Embryonic facial prominence (tissue), 1 donor: ENCODE measurements at regions not wholly inside any gene's neighbourhood (a gene's known extent, or its start where the extent isn't known, plus 50 kb on each side); places are given as distances from the start of the nearest gene placed in this dataset.

Source experiments
- DNase-seq: peaks from one replicate; pipeline ENCODE4 v3.0.0-alpha.2; 2016; ENCODE audit errors: extremely low spot score

DNA sequence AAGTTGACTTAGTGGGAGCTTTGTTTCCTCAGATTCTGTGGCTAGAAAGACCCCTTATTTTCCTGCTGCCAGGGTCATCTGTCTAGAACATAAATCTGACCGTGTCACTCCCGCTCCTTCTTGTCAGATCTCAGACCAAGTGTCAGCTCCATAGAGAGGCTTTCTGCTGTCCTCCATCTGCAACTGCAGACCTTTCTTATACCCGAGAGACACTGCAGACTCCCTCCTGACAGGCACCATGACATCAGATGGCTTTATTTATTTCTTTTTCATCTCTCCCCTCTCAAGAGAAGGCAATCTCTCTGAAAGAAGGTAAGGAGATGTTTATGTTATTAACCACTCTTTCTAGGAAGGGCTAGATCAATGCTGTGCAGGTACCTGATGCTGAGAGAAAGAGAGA lies 726.5 kb downstream of the UQCRFS1 start:
- no peak for DNase-seq

DNA sequence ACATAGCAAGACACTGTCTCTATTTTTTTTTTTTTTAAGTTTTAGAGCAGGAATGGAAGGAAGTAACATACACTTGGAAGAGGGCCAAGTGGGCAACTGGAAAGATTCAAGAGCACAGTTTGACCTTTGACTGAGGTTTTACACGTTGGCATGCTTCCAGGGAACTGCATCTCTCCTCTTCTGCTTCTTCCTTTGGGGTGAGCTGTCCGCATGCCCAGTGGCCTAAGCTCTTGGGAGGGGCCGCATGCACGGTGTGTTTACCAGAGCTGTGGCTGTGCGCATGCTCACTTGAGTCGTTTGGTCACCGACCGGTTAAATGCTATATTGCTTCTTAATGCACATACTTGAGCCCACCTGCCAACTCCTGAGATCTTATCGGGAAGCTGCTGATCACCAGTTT lies 727.7 kb downstream of the UQCRFS1 start:
- no peak for DNase-seq

DNA sequence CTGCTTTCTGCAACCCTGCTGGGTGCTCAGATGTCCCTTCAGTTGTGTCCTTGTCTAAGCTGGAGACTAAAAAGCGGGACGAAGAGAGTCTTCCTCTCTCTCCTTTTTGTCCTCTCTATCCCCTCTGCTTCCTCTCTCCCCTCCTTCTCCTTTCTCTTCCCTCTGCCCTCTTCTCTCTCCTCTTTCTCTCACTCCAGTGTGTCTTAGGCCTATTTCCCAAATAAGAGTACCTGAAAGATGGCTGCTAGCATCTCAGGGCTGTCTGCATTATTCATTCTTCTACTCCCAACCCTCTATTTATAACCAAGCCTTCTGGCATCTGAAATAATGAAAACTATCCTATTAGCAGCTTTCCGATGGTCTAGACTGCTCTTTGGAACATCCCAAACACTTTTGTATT lies 729.8 kb downstream of the UQCRFS1 start:
- DNase-seq, result no peak

DNA sequence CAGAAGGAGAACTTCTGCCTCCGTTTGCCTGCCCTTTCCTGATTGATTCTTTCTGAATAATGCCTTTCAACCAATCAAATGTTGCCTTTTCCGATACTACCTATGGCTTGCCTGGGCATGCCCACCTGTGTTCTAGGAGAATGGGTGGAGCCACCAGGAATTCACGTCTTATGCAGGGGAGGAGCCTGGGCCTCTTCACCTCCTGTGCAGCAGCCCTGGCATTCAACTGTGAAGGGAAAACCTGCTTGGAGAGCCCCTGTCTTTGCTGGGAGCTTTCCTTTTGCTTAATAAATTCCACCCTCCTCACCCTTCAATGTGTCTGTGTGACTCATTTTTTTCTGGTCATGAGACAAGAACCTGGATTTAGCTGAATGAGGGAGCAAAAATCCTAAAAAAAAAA lies 730.7 kb downstream of the UQCRFS1 start:
- no peak for DNase-seq

DNA sequence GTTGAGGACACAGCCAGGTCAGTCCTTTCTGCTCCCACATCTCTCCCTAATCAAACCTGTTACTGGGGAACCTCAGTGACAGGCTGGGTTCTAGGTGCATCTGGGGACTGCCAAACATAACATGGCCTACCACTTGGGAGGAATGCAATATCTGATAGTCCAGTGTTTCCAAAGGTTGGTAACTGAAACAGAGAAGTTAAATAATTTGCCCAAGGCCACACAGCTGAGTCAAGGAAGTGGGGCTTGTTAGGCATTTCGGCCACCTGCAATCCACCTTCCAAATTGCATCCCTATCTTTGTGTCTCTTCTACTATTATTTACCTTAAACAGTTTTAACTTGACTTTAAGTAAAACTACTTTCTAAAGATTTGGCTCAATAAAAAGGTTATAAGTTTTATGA lies 731.3 kb downstream of the UQCRFS1 start:
- no peak for DNase-seq

DNA sequence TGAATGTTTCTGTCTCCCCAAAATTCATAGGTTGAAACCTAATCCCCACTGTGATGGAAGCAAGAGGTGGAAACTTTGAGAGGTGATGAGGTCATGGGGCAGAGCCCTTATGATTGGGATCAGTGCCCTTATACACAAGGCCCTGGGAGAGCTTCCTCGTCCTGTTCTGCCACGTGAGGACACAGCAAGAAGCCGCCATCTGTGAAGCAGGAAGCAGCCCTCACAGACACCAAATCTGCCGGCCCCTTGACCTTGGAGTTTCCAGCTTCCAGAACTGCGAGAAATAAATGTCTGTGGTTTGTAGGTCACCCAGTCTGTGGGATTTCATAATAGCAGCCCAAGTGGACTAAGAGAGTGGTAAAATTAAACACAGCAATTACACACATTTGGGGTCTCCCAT lies 737.4 kb downstream of the UQCRFS1 start:
- no peak for DNase-seq

DNA sequence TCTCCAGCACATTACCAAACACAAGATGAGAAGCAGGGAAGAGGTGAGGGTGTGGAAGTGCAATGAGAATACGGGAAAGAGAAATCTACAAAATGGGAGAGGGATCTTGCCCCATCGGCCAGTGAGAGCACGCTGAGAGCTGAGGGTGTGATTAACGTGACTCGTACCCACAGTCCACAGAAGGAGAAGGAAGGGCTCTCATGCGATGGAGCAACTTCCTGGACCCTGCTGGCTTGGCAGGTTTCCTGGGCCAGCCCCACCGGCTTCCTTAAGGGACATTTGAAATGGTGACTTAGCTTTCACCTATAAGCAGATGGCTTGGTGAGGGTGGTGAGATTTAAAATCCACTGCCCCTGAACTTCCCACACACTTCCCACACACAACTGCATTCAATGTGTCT lies 740.1 kb downstream of the UQCRFS1 start:
- no peak for DNase-seq

DNA sequence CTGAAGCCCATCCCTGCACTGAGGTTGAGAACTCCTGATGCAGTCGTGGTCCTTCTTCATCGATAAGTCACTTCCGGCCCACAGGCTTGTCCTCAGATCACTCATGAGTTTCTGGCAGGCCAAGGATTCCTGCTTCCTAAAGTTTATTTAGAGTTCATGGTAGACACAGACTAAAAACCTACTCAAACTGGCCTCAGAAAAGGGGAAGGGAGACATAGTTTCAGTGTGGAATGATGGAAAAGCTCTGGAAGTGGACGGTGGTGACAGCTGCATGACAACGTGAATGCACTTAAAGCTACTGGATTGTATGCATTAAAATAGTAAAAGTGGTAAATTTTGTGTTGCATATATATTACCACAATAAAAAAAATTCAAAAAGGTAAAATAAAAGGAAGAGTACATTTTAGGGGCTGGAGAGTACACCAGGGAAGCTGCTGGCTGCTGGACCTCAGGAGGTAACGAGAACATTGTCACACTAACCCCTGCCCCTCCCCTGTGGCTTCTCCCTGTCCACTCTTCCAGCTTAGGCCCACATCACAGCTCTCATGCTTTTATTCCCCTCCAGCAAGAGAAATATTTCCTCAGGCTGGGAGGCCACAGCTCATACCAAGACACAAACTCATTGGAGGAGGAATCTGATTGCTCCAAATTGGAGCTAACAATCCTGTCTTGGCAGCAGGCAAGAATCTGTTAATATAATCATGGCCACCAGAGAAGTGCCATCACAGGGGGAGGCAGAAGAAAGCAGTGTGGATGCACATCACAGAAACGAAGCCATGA lies 741.0 kb downstream of the UQCRFS1 start:
- DNase-seq, result no peak

DNA sequence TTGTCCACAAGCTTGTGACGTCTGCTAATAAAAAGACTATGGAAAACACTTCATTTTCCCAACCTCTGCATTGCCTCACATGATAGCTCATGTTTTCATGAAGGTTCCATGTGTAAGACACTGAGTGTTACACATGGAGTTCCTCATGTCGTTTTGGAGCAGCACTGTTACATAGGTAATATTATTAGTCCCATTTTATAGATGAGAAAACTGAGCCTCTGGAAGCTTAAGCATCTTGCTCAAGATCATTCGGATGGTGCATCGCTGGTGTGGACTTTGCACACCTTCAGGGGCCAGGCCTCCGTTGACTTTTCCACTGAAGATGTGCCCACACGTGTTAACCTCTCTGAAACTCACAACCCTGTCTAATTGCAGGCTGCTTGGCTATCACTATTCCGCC lies 743.4 kb downstream of the UQCRFS1 start:
- DNase-seq, result no peak

DNA sequence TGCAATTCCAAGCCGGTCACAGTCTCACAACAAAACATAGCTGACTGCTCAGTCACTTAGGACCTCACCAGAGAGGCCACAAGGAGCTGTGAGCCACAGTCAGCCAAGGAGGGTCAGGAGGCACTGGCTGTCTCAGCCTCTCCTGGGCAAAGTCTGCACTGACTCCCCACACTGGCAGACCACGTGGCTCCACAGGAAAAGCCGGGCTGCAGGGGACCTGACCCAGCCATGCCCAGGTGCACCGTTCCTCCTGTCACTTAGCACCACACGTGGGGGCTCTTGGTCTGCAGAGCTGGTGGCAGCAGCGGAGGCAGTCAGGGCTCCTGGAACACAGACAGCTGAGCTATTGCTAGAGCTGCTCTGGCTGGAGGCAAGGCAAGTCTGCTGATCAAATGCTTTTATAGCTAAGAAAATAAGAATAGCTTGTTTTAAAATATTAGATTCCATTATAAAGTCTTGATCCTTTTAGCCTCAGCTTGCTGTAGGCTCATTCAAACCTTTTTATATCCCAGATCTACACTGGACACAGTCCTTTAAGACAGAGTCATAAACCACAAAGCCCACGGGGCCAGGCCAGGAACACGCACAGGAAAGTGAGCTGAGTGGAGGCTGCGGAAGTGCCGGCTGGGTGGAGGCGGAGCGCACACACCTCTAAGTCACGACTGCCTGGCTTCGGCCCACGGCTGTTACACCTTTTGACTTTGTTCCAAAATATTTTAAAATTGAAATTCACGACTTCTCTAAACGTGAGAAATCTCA lies 744.1 kb downstream of the UQCRFS1 start:
- no peak for DNase-seq

DNA sequence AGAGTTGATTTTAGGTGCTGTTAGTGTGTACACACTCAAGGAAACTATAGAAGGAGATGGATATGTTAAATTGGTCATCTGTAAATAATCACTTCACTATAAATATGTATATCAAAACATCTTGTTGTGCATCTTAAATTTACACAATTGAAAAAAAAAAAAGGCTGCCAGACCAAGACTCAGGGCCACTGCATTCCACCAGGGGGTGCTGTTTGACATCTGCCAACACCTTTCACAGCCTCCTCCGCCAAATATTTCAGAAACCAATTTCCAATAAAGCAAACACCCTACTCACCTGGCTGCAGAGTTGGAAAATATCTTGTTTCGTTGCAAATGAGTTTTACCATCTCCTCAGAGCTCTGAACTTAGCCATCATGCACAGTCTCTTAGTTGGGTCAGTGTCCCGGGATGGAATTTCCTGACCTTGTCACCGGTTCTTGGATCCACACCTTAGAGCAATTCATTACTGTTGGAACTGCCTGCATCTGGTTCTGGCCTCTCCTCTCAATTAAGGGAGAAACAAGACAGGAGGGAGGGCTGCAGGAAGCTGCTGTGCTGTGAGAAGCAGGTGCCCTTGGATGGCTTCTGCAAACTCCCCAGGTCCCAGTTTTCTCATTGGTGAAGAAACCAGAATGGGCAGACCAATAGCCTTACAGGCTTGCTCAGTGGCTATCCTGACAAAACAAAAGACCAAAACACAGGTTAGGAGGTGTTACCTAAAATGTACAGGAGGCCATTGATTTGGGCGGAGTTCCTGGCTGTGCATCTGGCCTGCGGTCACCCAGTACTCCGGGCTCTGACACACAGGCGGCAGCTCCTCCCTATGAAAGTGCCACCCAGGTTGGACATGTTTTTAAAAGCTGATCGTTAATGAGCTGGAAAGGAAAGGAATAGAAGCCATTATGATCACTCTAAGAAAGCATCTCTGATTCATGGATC lies 746.6 kb downstream of the UQCRFS1 start:
- no peak for DNase-seq

DNA sequence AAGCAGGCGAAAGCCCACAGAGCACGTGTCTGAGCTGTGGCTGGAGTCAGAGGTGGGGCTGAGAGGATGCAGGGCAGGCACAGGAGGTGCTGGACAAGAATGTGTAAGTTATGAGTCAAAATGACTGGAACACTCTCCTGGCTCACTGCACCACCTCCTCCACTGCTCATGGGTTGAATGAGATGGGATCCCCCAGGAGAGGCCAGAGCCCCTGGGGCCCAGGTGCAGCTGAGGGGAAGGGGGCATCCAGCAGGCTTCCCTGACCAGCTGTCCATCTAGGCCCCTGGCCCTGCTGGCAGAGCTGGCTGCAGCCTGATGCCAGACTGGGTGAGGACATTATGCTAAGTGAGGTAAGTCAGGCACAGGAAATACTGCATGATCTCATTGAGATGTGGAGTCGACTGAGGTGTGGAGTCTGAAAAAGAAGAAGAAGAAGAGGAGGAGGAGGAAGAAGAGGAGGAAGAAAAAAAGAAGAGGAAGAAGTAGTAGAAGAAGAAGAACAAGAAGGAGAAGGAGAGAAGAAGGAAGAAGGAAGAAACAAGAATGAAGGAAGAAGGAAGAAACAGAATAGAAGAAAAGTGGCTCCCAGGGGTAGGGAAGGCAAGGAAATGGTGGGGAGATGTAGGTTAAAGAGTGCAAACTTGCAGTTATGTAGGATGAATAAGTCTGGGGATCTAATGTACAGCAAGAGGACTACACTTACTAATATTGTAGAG lies 747.4 kb downstream of the UQCRFS1 start:
- no peak for DNase-seq

DNA sequence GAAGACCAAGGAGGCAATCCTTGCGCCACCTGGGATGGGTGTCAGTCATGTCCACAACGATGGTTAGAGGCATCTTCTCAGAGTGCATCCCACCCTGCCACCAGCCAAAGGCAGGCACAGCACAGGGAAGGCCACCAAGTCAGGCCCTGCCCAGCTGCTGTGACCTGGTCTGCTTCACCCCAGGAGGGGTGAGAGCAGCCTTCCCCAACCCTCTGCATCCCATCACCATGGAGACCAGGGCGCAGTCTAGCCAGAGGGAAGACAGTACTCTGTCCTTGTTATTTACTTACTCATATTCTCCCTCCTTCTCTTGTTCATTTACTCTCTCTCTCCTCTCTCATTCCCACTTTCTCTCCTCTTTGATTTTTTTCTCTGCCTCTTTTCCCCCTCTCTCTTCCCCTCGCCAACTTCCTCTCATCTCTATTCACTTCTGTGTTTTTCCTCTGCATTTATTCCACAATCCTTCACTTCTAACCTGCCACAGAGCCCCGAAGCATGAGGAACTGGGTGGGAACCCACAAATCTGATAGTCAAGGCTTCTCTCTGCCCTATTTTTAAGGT lies 749.4 kb downstream of the UQCRFS1 start:
- DNase-seq, result no peak

DNA sequence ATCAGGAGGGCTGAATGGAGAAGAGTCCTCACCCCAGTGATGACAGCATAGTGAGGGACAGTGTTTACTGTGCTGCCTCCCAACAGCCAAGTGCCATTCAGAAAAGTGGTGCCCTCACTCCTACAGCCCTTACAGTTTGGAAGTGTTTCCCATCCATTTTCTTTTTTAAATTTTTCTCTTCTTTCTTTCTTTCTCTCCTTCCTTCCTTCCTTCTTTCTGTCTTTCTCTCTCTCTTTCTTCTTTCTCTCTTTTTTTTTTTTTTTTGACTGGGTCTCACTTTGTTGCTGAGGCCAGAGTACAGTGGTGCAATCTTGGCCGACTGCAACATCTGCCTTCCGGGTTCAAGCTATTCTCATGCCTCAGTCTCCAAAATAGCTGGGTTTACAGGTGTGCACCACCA lies 755.3 kb downstream of the UQCRFS1 start:
- DNase-seq, result no peak

DNA sequence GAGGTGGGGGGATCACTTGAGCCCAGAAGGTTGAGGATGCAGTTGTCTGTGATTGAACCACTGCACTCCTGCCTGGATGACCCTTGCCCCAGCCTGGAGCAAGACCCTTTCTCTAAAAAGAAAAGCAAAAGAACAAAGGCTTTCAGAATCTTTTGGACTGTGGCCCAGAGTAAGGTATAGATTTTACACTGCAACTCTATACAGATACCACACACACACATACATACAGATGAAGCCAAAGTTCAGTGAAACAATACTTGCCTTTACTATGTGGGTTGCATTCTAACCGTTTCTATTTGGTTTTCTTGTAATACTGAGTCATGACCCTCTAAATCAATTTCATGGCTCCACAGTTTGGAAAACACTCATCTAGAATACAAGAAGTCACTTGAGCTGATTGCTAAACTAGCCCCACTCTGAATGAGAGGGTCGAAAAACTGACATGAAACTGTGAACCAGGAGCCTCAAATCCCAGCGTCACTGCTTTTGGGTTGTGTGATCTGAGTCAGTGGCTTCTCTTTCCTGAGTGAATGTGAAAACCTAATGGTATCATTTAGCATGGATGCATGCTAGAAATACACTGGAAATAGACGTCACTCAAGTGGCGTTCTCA lies 756.1 kb downstream of the UQCRFS1 start:
- DNase-seq, result no peak

DNA sequence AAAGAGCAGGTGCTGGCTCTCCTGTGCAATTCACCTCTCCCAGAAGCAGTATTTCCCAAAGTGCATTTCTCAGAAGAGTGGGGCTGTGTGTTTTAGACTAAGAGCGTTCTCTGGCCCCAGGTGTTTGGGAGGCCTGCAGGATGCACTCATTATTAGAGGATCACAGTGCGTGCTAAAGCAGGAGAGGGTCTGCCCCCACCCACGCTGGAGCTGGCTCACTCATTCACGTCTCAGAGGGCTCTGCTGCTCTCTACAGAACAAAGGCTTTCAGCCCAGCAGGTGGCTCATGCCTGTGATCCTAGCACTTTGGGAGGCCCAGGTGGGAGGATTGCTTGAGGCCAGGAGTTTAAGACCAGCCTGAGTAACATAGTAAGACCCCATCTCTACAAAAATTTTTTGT lies 756.7 kb downstream of the UQCRFS1 start:
- DNase-seq, result no peak

DNA sequence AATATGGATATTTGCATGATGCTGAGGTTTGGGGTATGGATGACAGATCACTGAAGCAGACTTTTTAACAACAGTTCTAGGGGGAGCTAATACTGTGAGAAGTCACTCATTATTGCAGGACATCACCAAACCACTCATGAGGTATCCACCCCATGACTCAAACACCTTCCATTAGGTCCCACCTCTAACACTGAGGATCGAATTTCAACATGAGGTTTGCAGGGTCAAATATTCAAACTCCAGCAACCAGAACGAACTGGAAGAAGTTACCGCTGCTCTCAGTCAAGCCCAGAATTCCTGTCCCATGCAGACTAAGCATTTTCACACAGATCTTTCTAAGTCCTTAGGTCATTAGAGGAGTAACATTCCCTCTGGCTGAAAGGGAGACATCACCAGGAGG lies 758.9 kb downstream of the UQCRFS1 start:
- no peak for DNase-seq

DNA sequence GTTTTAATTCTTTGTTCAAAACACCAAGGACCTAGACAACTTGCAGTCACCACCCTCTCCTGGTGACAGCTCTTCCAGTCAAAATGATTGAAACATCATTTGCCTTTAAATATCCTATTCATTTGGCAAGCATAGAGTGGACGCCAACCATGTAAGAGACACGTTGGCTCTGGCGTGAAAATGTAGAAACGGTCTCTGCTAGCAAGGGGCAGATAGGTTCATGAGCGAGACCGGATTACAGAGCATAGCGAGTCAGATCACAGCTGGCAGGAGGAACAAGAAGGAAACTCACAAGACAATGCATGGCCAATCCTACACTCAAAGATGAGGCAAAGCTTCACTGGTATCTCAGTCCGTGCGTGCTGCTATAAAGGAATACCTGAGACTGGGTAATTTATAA lies 759.5 kb downstream of the UQCRFS1 start:
- DNase-seq, result no peak

DNA sequence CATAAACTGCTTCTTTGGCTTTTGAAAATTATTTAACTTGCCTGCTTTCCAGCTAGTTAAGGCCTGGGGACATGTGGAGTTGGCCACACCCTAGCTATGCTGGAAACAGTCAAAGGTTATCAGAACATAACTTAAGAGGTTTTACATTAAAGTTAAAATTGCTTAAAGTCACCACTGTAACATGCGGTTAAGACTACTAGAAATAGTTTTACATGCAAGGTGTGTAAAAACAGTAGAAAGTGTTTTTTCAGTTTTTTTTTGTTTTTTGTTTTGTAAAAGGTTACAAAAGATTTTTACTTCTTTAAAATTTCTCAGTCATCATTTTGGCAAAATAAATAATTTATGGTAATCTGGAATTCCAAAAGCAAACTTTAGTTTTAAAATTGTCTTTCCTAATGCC lies 763.1 kb downstream of the UQCRFS1 start:
- no peak for DNase-seq

DNA sequence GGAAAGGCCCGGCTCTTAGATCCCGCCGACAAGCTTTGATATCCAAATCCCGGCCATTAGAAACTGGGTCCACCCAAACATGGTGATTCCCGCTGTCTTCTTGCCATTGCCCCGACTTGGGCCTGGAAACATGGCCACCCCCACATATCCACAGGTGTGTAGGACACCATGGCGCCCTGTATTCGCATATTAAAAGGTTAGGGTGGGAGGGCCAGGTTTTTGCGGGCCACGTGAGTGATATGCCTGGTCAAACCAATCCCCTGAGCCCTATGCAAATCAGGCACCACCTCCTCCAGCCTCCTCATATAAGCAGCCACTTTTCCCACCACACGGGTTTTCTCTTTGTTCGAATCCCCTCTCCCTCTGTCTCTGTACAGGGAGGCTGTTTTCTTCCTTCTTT lies 766.4 kb downstream of the UQCRFS1 start:
- no peak for DNase-seq

DNA sequence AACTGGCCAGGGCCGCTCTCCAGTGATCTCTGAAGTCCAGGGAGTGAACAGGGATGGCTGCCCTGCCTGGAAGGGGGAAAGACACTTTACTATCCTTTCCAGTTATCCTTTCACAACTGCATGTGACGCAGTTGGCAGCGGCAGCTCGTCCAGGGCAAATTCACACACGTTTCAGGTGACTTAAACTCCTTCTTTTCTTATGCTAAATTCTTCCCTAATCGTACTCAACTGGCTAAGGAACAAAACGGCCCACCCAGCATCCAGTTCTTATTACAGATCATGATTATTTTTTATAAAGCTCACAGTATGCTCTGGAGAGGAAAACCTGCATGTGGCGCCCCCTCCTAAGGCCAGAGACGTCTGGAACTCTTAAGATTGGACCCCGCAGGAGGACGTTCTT lies 767.1 kb downstream of the UQCRFS1 start:
- no peak for DNase-seq
